GM23338 (cell line): ENCODE measurements at regions not wholly inside any gene's neighbourhood (a gene's known extent, or its start where the extent isn't known, plus 50 kb on each side); places are given as distances from the start of the nearest gene placed in this dataset.

Experiments used
- ATAC-seq: fragments of 200-7000 bp; cut with Tn5 transposase; 3 replicates; pipeline ENCODE4 v1.9.1; 2020
- DNase-seq: peaks from one replicate; pipeline ENCODE4 v3.0.0-alpha.2; 2015; ENCODE audit warnings: low spot score
- H2AFZ ChIP-seq: fragments of 200-600 bp; sonication (generic); 2 replicates; pipeline ENCODE4 v1.8.0; 2016; ENCODE audit warnings: antibody characterized with exemption, mild to moderate bottlenecking, moderate library complexity
- H3F3A ChIP-seq: fragments of 200-600 bp; sonication (generic); replicated peaks from 2 replicates; pipeline ENCODE4 v1.8.0; 2017; ENCODE audit warnings: antibody characterized with exemption, mixed run types, low read depth
- H3K27ac ChIP-seq: fragments of 200-600 bp; sonication (generic); 2 replicates; pipeline ENCODE4 v1.6.1; 2016; ENCODE audit warnings: low read depth
- H3K27me3 ChIP-seq: fragments of 200-600 bp; sonication (generic); 2 replicates; pipeline ENCODE4 v1.8.0; 2016; ENCODE audit warnings: mild to moderate bottlenecking, mixed run types, moderate library complexity; ENCODE audit not compliant: insufficient read depth
- H3K36me3 ChIP-seq: fragments of 200-600 bp; sonication (generic); 2 replicates; pipeline ENCODE4 v1.8.0; 2016; ENCODE audit warnings: mild to moderate bottlenecking; ENCODE audit not compliant: insufficient read depth
- H3K4me1 ChIP-seq: fragments of 200-600 bp; sonication (generic); 2 replicates; pipeline ENCODE4 v1.8.0; 2016; ENCODE audit warnings: mild to moderate bottlenecking, moderate library complexity; ENCODE audit not compliant: insufficient read depth
- H3K4me2 ChIP-seq: fragments of 200-600 bp; sonication (generic); 2 replicates; pipeline ENCODE4 v1.7.1; 2017; ENCODE audit warnings: mixed run types
- H3K4me3 ChIP-seq: fragments of 200-600 bp; sonication (generic); 2 replicates; pipeline ENCODE4 v1.6.1; 2016; ENCODE audit warnings: mixed run types
- H3K79me2 ChIP-seq: fragments of 200-600 bp; sonication (generic); replicated peaks from 2 replicates; pipeline ENCODE4 v1.8.0; 2017; ENCODE audit warnings: mild to moderate bottlenecking; ENCODE audit not compliant: insufficient read depth
- H3K9me2 ChIP-seq: fragments of 200-600 bp; sonication (generic); 2 replicates; pipeline ENCODE4 v1.8.0; 2017; ENCODE audit not compliant: insufficient read depth
- H4K20me1 ChIP-seq: fragments of 200-600 bp; sonication (generic); replicated peaks from 2 replicates; pipeline ENCODE4 v1.8.0; 2017; ENCODE audit warnings: mild to moderate bottlenecking; ENCODE audit not compliant: insufficient read depth
- H3K27ac Mint-ChIP-seq: 2 replicates; pipeline ENCODE4 v1.8.0; 2020; ENCODE audit warnings: inconsistent platforms, mild to moderate bottlenecking, moderate library complexity, mixed read lengths
- H3K27me3 Mint-ChIP-seq: 3 replicates; pipeline ENCODE4 v1.8.0; 2022; ENCODE audit warnings: low read depth, mild to moderate bottlenecking, moderate library complexity, mixed read lengths, inconsistent platforms; ENCODE audit not compliant: insufficient read depth, poor library complexity
- H3K36me3 Mint-ChIP-seq: 3 replicates; pipeline ENCODE4 v1.8.0; 2021; ENCODE audit warnings: low read depth, mild to moderate bottlenecking, inconsistent platforms, moderate library complexity, mixed read lengths
- H3K4me1 Mint-ChIP-seq: 3 replicates; pipeline ENCODE4 v1.8.0; 2020; ENCODE audit warnings: mild to moderate bottlenecking, inconsistent platforms, mixed read lengths
- H3K4me3 Mint-ChIP-seq: 3 replicates; pipeline ENCODE4 v1.8.0; 2021; ENCODE audit warnings: moderate library complexity, mild to moderate bottlenecking, inconsistent platforms, mixed read lengths
- H3K9me3 Mint-ChIP-seq: 3 replicates; pipeline ENCODE4 v1.8.0; 2020; ENCODE audit warnings: moderate library complexity, mild to moderate bottlenecking, inconsistent platforms, mixed read lengths
- CREB1 ChIP-seq: fragments of 250-450 bp; sonication (Bioruptor Pico); IDR thresholded peaks from 2 replicates; pipeline ENCODE4 v1.5.0; 2020; ENCODE audit warnings: low read depth, mild to moderate bottlenecking, moderate library complexity
- CTCF ChIP-seq, 2 experiments: fragments of 200-600 bp in 1 of 2; sonication (generic) in 1 of 2; conservative IDR thresholded peaks; 2 replicates each; pipeline versions ENCODE4 v1.5.1 to v1.6.1; 2016 to 2017; ENCODE audit warnings: antibody characterized with exemption in 2 of 2, low read depth in 2 of 2, mild to moderate bottlenecking in 2 of 2, moderate library complexity in 1 of 2
- EZH2phosphoT487 ChIP-seq: fragments of 200-600 bp; sonication (generic); IDR thresholded peaks from one replicate; pipeline ENCODE4 v1.8.1; 2018; ENCODE audit warnings: antibody characterized with exemption; ENCODE audit not compliant: unreplicated experiment
- JUNB ChIP-seq: IDR thresholded peaks from one replicate; pipeline ENCODE4 v1.6.1; 2016; ENCODE audit warnings: antibody characterized with exemption; ENCODE audit not compliant: unreplicated experiment
- NANOG ChIP-seq: IDR thresholded peaks from 2 replicates; pipeline ENCODE4 v1.6.1; 2016; ENCODE audit warnings: antibody characterized with exemption, borderline replicate concordance
- POLR2AphosphoS5 ChIP-seq: IDR thresholded peaks from 2 replicates; pipeline ENCODE4 v1.6.1; 2016; ENCODE audit warnings: antibody characterized with exemption, low read depth
- STAT1 ChIP-seq: IDR thresholded peaks from one replicate; pipeline ENCODE4 v1.6.1; 2016; ENCODE audit warnings: antibody characterized with exemption; ENCODE audit not compliant: unreplicated experiment
- ZNF114 ChIP-seq: fragments of 250-450 bp; sonication (Bioruptor Pico); IDR thresholded peaks from 2 replicates; pipeline ENCODE4 v1.5.0; 2020; ENCODE audit warnings: mild to moderate bottlenecking, moderate library complexity
- ZNF331 ChIP-seq: fragments of 250-450 bp; sonication (Bioruptor Pico); IDR thresholded peaks from 2 replicates; pipeline ENCODE4 v1.5.0; 2020; ENCODE audit warnings: low read depth, mild to moderate bottlenecking, moderate library complexity
- TF ChIP-seq, protein P1 (sequence below): IDR thresholded peaks from one replicate; pipeline ENCODE4 v1.6.1; 2018; ENCODE audit warnings: antibody characterized with exemption; ENCODE audit not compliant: unreplicated experiment
- TF ChIP-seq, protein P2 (sequence below): IDR thresholded peaks from 2 replicates; pipeline ENCODE4 v1.6.1; 2016; ENCODE audit warnings: antibody characterized with exemption

- TF ChIP-seq CREB1 (CRISPR knock-in tag) (no peak), EZH2phosphoT487 (no peak)
These were observed 100.1 kb downstream of the TSN start (continued) for GRCh38 chr2:121855510-121855909.

- peaks cover 1% of the 10 kb centered on the region for H3K27me3 Mint-ChIP-seq
- no peaks in the 10 kb centered on the region for H4K20me1 ChIP-seq
- H3K36me3 Mint-ChIP-seq, result no peaks in the 10 kb centered on the region
- no peak for ATAC-seq
- no peak overlapping the region for H3K4me3 ChIP-seq
- no peak overlapping the region for H3K4me3 Mint-ChIP-seq
- H3K4me1 Mint-ChIP-seq, result peaks cover 5% of the 10 kb centered on the region; the same call in 2 of the 3 replicates
- H3K27ac Mint-ChIP-seq, result no peak overlapping the region
- no peak overlapping the region; the same call in 1 of the 2 replicates for H2AFZ ChIP-seq
- no peaks in the 10 kb centered on the region; the same call in 2 of the 3 replicates for H3K9me3 Mint-ChIP-seq
- H3K79me2 ChIP-seq, result no peaks in the 10 kb centered on the region
- H3K4me2 ChIP-seq, result no peak overlapping the region
- no peak for DNase-seq
- no peaks in the 10 kb centered on the region for H3K4me1 ChIP-seq
- no peak overlapping the region for H3K27ac ChIP-seq
- H3F3A ChIP-seq, result no peaks in the 10 kb centered on the region
- H3K9me2 ChIP-seq, result 0 out of 2 replicates have a peak, but pooled peaks cover 12% of the 10 kb centered on the region
- no peak for TF ChIP-seq JUNB
- no peak for TF ChIP-seq CTCF (conservative IDR thresholded peaks at IDR 0.05; ENCODE audit: low read depth in 2 of 2)
- TF ChIP-seq, protein P1, sequence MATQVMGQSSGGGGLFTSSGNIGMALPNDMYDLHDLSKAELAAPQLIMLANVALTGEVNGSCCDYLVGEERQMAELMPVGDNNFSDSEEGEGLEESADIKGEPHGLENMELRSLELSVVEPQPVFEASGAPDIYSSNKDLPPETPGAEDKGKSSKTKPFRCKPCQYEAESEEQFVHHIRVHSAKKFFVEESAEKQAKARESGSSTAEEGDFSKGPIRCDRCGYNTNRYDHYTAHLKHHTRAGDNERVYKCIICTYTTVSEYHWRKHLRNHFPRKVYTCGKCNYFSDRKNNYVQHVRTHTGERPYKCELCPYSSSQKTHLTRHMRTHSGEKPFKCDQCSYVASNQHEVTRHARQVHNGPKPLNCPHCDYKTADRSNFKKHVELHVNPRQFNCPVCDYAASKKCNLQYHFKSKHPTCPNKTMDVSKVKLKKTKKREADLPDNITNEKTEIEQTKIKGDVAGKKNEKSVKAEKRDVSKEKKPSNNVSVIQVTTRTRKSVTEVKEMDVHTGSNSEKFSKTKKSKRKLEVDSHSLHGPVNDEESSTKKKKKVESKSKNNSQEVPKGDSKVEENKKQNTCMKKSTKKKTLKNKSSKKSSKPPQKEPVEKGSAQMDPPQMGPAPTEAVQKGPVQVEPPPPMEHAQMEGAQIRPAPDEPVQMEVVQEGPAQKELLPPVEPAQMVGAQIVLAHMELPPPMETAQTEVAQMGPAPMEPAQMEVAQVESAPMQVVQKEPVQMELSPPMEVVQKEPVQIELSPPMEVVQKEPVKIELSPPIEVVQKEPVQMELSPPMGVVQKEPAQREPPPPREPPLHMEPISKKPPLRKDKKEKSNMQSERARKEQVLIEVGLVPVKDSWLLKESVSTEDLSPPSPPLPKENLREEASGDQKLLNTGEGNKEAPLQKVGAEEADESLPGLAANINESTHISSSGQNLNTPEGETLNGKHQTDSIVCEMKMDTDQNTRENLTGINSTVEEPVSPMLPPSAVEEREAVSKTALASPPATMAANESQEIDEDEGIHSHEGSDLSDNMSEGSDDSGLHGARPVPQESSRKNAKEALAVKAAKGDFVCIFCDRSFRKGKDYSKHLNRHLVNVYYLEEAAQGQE, result no peak
- H3K36me3 ChIP-seq, result no peaks in the 10 kb centered on the region
- H3K27me3 ChIP-seq, result no peaks in the 10 kb centered on the region
These were observed 100.9 kb downstream of the TSN start for GRCh38 chr2:121856360-121856759.

DNA sequence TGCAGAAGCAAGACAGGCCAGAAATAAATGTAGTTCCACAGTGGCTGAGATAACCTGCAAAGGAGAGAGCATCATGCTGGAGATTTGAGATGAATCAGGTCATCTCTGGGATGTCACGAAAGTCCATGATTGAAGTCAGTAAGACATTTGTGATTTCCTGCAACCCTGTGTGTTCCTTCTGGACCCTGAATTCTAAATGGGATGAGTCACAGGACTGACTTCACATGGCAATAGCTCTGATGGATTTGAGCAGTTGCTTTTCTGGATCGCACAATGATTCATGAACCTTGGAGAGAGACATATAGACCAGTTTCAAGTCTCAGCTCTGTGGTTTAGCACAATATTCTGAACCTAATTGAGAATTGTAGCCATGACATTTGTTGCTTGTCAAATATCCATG, 102.9 kb downstream of the TSN start:
- Histone ChIP-seq H3K4me3 (no peak overlapping the region), H3K27ac (no peak overlapping the region), H2AFZ (no peak overlapping the region), H3K27me3 (no peaks in the 10 kb centered on the region), H3K4me1 (no peaks in the 10 kb centered on the region), H3K79me2 (no peaks in the 10 kb centered on the region), H3K9me2 (peaks cover 12% of the 10 kb centered on the region; the same call in 1 of the 2 replicates), H3K36me3 (0 out of 2 replicates have a peak, but pooled peaks cover 4% of the 10 kb centered on the region), H3K4me2 (no peak overlapping the region), H3F3A (no peaks in the 10 kb centered on the region), H4K20me1 (no peaks in the 10 kb centered on the region)
- ATAC-seq, result no peak
- Mint-ChIP-seq H3K9me3 (peaks cover 5% of the 10 kb centered on the region; the same call in 2 of the 3 replicates), H3K27me3 (peaks cover 1% of the 10 kb centered on the region), H3K4me3 (no peak overlapping the region), H3K4me1 (peaks cover 5% of the 10 kb centered on the region; the same call in 2 of the 3 replicates), H3K36me3 (peaks cover 3% of the 10 kb centered on the region; the same call in 1 of the 3 replicates), H3K27ac (no peak overlapping the region)
- DNase-seq, result no peak
- no peak for TF ChIP-seq STAT1
- TF ChIP-seq NANOG, result no peak
- no peak for TF ChIP-seq CREB1 (CRISPR knock-in tag)
- no peak for TF ChIP-seq ZNF331 (CRISPR knock-in tag)
- no peak for TF ChIP-seq ZNF114
- TF ChIP-seq, protein P1, result no peak
- no peak for TF ChIP-seq JUNB
- TF ChIP-seq, protein P2, sequence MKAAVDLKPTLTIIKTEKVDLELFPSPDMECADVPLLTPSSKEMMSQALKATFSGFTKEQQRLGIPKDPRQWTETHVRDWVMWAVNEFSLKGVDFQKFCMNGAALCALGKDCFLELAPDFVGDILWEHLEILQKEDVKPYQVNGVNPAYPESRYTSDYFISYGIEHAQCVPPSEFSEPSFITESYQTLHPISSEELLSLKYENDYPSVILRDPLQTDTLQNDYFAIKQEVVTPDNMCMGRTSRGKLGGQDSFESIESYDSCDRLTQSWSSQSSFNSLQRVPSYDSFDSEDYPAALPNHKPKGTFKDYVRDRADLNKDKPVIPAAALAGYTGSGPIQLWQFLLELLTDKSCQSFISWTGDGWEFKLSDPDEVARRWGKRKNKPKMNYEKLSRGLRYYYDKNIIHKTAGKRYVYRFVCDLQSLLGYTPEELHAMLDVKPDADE, result no peak
- no peak for TF ChIP-seq POLR2AphosphoS5
